Activated T-helper 17 cell treated with anti-CD3 and anti-CD28 coated beads, Interleukin-2, amount 50 U/mL, for 72 hours (primary cell): ENCODE measurements at regions not wholly inside any gene's neighbourhood (a gene's known extent, or its start where the extent isn't known, plus 50 kb on each side); places are given as distances from the start of the nearest gene placed in this dataset.
A peak's percentile ranks its signal among the peaks of the same experiment; 100 is the strongest.

ENCODE experiments used
- ATAC-seq: fragments of 150-1000 bp; cut with Tn5 transposase; replicated peaks from 2 replicates; pipeline ENCODE4 v1.10.0; 2021; ENCODE audit warnings: mild to moderate bottlenecking, moderate library complexity
- H3K27ac Mint-ChIP-seq: one replicate; pipeline ENCODE4 v1.8.0; 2022; ENCODE audit warnings: mixed read lengths
- H3K27me3 Mint-ChIP-seq: one replicate; pipeline ENCODE4 v1.8.0; 2022; ENCODE audit warnings: mixed read lengths
- H3K36me3 Mint-ChIP-seq: one replicate; pipeline ENCODE4 v1.8.0; 2022; ENCODE audit warnings: low read depth, mild to moderate bottlenecking, mixed read lengths
- H3K4me1 Mint-ChIP-seq: one replicate; pipeline ENCODE4 v1.8.0; 2022; ENCODE audit warnings: mixed read lengths
- H3K4me3 Mint-ChIP-seq: one replicate; pipeline ENCODE4 v1.8.0; 2022; ENCODE audit warnings: mild to moderate bottlenecking, mixed read lengths
- H3K9me3 Mint-ChIP-seq: one replicate; pipeline ENCODE4 v1.8.0; 2022; ENCODE audit warnings: mixed read lengths

- Mint-ChIP-seq H3K4me3 (peak overlapping the region; percentile 46), H3K4me1 (peaks cover 36% of the 10 kb centered on the region), H3K27me3 (no peaks in the 10 kb centered on the region), H3K36me3 (peaks cover 76% of the 10 kb centered on the region), H3K9me3 (no peaks in the 10 kb centered on the region), H3K27ac (peak overlapping the region; percentile 64)
- no peak for ATAC-seq
Observed at GRCh38 chr9:129493706-129494047, 127.2 kb downstream of the C9orf50 start.

- H3K4me3 Mint-ChIP-seq = peak overlapping the region; percentile 46
Observed at GRCh38 chr9:129493002-129493705, 127.7 kb downstream of the C9orf50 start.

GRCh38 chr9:129491487-129491855 lies 129.4 kb downstream of the C9orf50 start:
- H3K36me3 Mint-ChIP-seq = peaks cover 74% of the 10 kb centered on the region
- peak overlapping the region; percentile 86 for H3K4me3 Mint-ChIP-seq
- H3K4me1 Mint-ChIP-seq = peaks cover 30% of the 10 kb centered on the region
- no peaks in the 10 kb centered on the region for H3K9me3 Mint-ChIP-seq
- H3K27me3 Mint-ChIP-seq = no peaks in the 10 kb centered on the region
- ATAC-seq = no peak
- H3K27ac Mint-ChIP-seq = peak overlapping the region; percentile 91

More at GRCh38 chr9:129493002-129493705, 127.7 kb downstream of the C9orf50 start:
- no peaks in the 10 kb centered on the region for H3K27me3 Mint-ChIP-seq
- H3K9me3 Mint-ChIP-seq = no peaks in the 10 kb centered on the region
- H3K36me3 Mint-ChIP-seq = peaks cover 78% of the 10 kb centered on the region
- no peak for ATAC-seq
- H3K27ac Mint-ChIP-seq = peak overlapping the region; percentile 64
- peaks cover 33% of the 10 kb centered on the region for H3K4me1 Mint-ChIP-seq

- peaks cover 34% of the 10 kb centered on the region for H3K4me1 Mint-ChIP-seq
- peaks cover 70% of the 10 kb centered on the region for H3K36me3 Mint-ChIP-seq
- H3K27ac Mint-ChIP-seq = peak overlapping the region; percentile 91
- H3K9me3 Mint-ChIP-seq = no peaks in the 10 kb centered on the region
- no peaks in the 10 kb centered on the region for H3K27me3 Mint-ChIP-seq
- peak; percentile 5 for ATAC-seq
- H3K4me3 Mint-ChIP-seq = peak overlapping the region; percentile 86
Observed at GRCh38 chr9:129490583-129491486, 130.1 kb downstream of the C9orf50 start.

GRCh38 chr9:129489838-129490582 lies 130.9 kb downstream of the C9orf50 start:
- peak overlapping the region; percentile 86 for H3K4me3 Mint-ChIP-seq
- H3K27ac Mint-ChIP-seq = peak overlapping the region; percentile 91
- no peaks in the 10 kb centered on the region for H3K9me3 Mint-ChIP-seq
- peaks cover 38% of the 10 kb centered on the region for H3K4me1 Mint-ChIP-seq
- H3K27me3 Mint-ChIP-seq = no peaks in the 10 kb centered on the region
- ATAC-seq = peak; percentile 52
- peaks cover 62% of the 10 kb centered on the region for H3K36me3 Mint-ChIP-seq

- H3K9me3 Mint-ChIP-seq = no peaks in the 10 kb centered on the region
- H3K4me1 Mint-ChIP-seq = peaks cover 38% of the 10 kb centered on the region
- no peaks in the 10 kb centered on the region for H3K27me3 Mint-ChIP-seq
- H3K27ac Mint-ChIP-seq = peak overlapping the region; percentile 91
- H3K4me3 Mint-ChIP-seq = peak overlapping the region; percentile 86
- H3K36me3 Mint-ChIP-seq = peaks cover 55% of the 10 kb centered on the region
- ATAC-seq = peak; percentile 33
Observed at GRCh38 chr9:129487658-129488483, 133.0 kb downstream of the C9orf50 start.

GRCh38 chr9:129486756-129487657 lies 133.9 kb downstream of the C9orf50 start:
- Mint-ChIP-seq H3K27me3 (no peaks in the 10 kb centered on the region), H3K4me3 (peak overlapping the region; percentile 86), H3K27ac (peak overlapping the region; percentile 91), H3K9me3 (no peaks in the 10 kb centered on the region), H3K4me1 (peaks cover 38% of the 10 kb centered on the region), H3K36me3 (peaks cover 47% of the 10 kb centered on the region)
- no peak for ATAC-seq

GRCh38 chr9:129485145-129485774 lies 135.6 kb downstream of the C9orf50 start:
- Mint-ChIP-seq H3K4me3 (peak overlapping the region; percentile 86), H3K27me3 (no peaks in the 10 kb centered on the region), H3K4me1 (peaks cover 29% of the 10 kb centered on the region), H3K9me3 (no peaks in the 10 kb centered on the region), H3K36me3 (peaks cover 29% of the 10 kb centered on the region), H3K27ac (peak overlapping the region; percentile 61)
- no peak for ATAC-seq

- Mint-ChIP-seq H3K9me3 (no peaks in the 10 kb centered on the region), H3K4me1 (peaks cover 27% of the 10 kb centered on the region), H3K36me3 (peaks cover 21% of the 10 kb centered on the region), H3K27ac (peak overlapping the region; percentile 61), H3K4me3 (peak overlapping the region; percentile 86), H3K27me3 (no peaks in the 10 kb centered on the region)
- no peak for ATAC-seq
Observed at GRCh38 chr9:129484352-129485000, 136.4 kb downstream of the C9orf50 start.

GRCh38 chr9:129483415-129484351 lies 137.2 kb downstream of the C9orf50 start:
- Mint-ChIP-seq H3K4me1 (peaks cover 27% of the 10 kb centered on the region), H3K4me3 (peak overlapping the region; percentile 86)

GRCh38 chr9:129482521-129483414 lies 138.1 kb downstream of the C9orf50 start:
- peaks cover 8% of the 10 kb centered on the region for H3K36me3 Mint-ChIP-seq
- H3K4me1 Mint-ChIP-seq = peaks cover 27% of the 10 kb centered on the region
- peak; percentile 46 for ATAC-seq
- H3K4me3 Mint-ChIP-seq = peak overlapping the region; percentile 86
- peak overlapping the region; percentile 61 for H3K27ac Mint-ChIP-seq
- no peaks in the 10 kb centered on the region for H3K27me3 Mint-ChIP-seq
- H3K9me3 Mint-ChIP-seq = no peaks in the 10 kb centered on the region

More at GRCh38 chr9:129483415-129484351, 137.2 kb downstream of the C9orf50 start:
- H3K27ac Mint-ChIP-seq = peak overlapping the region; percentile 61
- H3K36me3 Mint-ChIP-seq = peaks cover 13% of the 10 kb centered on the region
- H3K27me3 Mint-ChIP-seq = no peaks in the 10 kb centered on the region
- ATAC-seq = no peak
- no peaks in the 10 kb centered on the region for H3K9me3 Mint-ChIP-seq
